RWPE1 (cell line): ENCODE measurements at regions not wholly inside any gene's neighbourhood (a gene's known extent, or its start where the extent isn't known, plus 50 kb on each side); places are given as distances from the start of the nearest gene placed in this dataset.

Experiments used
- CTCF ChIA-PET: fragments of 350-600 bp; sonication (Branson Sonifier 250); formaldehyde crosslinking; extraction: SDS; loops from one replicate; lab custom pipeline; 2021; lab: Yijun Ruan, JAX
- POLR2A ChIA-PET: fragments of 400-600 bp; formaldehyde crosslinking; extraction: SDS; loops from one replicate; lab custom pipeline; 2020; ENCODE audit warnings: antibody characterized with exemption; ENCODE audit not compliant: low non-redundant PET; lab: Yijun Ruan, JAX
- DNase-seq: peaks from one replicate; pipeline ENCODE4 v3.0.0; 2012; ENCODE audit warnings: low spot score
- H3K27ac ChIP-seq: fragments of 450-650 bp; 2 replicates; pipeline ENCODE4 v1.5.1; 2017
- CTCF ChIP-seq: fragments of 450-650 bp; conservative IDR thresholded peaks from 2 replicates; pipeline ENCODE4 v1.5.1; 2017; ENCODE audit warnings: low read depth, mild to moderate bottlenecking

- CTCF ChIA-PET = no interaction called here
- no peak for DNase-seq
- no peak overlapping the region for H3K27ac ChIP-seq
- POLR2A ChIA-PET = no interaction called here
- no peak for TF ChIP-seq CTCF
Observed at GRCh38 chr4:35500812-35501211, 743.5 kb downstream of the ARAP2 start.

GRCh38 chr4:35503435-35503834 lies 740.9 kb downstream of the ARAP2 start:
- H3K27ac ChIP-seq = no peak overlapping the region
- ChIA-PET CTCF (no interaction called here), POLR2A (no interaction called here)
- DNase-seq = no peak
- no peak for TF ChIP-seq CTCF

- DNase-seq = no peak
- POLR2A ChIA-PET = no interaction called here
- no peak overlapping the region for H3K27ac ChIP-seq
- no peak for TF ChIP-seq CTCF
- CTCF ChIA-PET = no interaction called here
Observed at GRCh38 chr4:35506161-35506560, 738.2 kb downstream of the ARAP2 start.

GRCh38 chr4:35511851-35512250 lies 732.5 kb downstream of the ARAP2 start:
- no peak for TF ChIP-seq CTCF
- H3K27ac ChIP-seq = no peak overlapping the region
- DNase-seq = peak; percentile 32
- ChIA-PET CTCF (no interaction called here), POLR2A (no interaction called here)

- ChIA-PET POLR2A (no interaction called here), CTCF (interaction anchor here (0.5 kb wide), 1 partner anchor 1666 kb away, joined by 3 read pairs; no protein-coding TSS in a partner anchor)
- no peak for TF ChIP-seq CTCF
- H3K27ac ChIP-seq = no peak overlapping the region
- DNase-seq = no peak
Observed at GRCh38 chr4:35516102-35516501, 728.2 kb downstream of the ARAP2 start.

GRCh38 chr4:35520059-35520458 lies 724.3 kb downstream of the ARAP2 start:
- H3K27ac ChIP-seq = no peak overlapping the region
- no peak for TF ChIP-seq CTCF
- POLR2A ChIA-PET = no interaction called here
- CTCF ChIA-PET = no interaction called here
- DNase-seq = peak; percentile 5

GRCh38 chr4:35521682-35522081 lies 722.6 kb downstream of the ARAP2 start:
- no peak for TF ChIP-seq CTCF
- no peak for DNase-seq
- no peak overlapping the region for H3K27ac ChIP-seq
- ChIA-PET CTCF (no interaction called here), POLR2A (no interaction called here)
